ENCODE measurements at regions not wholly inside any gene's neighbourhood (a gene's known extent, or its start where the extent isn't known, plus 50 kb on each side); places are given as distances from the start of the nearest gene placed in this dataset.
A peak's percentile ranks its signal among the peaks of the same experiment; 100 is the strongest.

DNA sequence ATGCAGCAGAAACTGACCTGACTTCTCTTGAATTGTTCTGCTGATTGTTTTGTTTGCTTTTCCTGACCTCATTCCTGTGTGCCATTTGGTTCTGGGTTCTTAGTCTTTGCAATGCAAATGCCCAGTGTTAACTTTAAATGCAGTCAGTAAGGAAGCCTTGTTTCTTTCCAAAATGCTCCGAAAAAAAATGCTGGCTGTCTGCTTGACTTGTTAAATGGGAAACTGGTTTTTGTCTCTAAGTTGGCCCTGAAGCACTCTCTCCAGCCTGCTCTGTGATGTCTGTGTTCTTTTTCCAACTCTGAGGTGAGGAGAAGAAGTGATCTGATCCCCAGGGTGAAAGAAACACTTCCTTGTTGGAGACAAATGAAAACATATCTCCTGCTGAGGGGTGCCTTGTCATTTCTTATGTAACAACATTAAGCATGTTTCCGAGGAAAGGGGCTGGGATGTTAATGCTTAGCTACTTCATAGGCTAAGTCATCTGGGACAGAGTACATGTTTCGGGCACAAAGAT, 256.3 kb upstream of the ADGRL4 start:
- no peak for TF ChIP-seq RAD21 (IDR thresholded peaks at IDR 0.05; ENCODE audit: low read depth)
- no peak for TF ChIP-seq TAF1 (IDR thresholded peaks at IDR 0.05; ENCODE audit: low read depth)
- no peak for TF ChIP-seq TEAD4 (IDR thresholded peaks at IDR 0.05)
- TF ChIP-seq CEBPB (IDR thresholded peaks at IDR 0.05), result no peak
- TF ChIP-seq TCF12 (IDR thresholded peaks at IDR 0.05; ENCODE audit: low read depth), result no peak
- TF ChIP-seq, protein P1, sequence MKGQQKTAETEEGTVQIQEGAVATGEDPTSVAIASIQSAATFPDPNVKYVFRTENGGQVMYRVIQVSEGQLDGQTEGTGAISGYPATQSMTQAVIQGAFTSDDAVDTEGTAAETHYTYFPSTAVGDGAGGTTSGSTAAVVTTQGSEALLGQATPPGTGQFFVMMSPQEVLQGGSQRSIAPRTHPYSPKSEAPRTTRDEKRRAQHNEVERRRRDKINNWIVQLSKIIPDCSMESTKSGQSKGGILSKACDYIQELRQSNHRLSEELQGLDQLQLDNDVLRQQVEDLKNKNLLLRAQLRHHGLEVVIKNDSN (IDR thresholded peaks at IDR 0.05), result no peak
- TF ChIP-seq NFIC (IDR thresholded peaks at IDR 0.05), result no peak
- no peak for TF ChIP-seq EP300 (IDR thresholded peaks at IDR 0.05; ENCODE audit: borderline replicate concordance)
- TF ChIP-seq, protein P2, sequence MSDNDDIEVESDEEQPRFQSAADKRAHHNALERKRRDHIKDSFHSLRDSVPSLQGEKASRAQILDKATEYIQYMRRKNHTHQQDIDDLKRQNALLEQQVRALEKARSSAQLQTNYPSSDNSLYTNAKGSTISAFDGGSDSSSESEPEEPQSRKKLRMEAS (IDR thresholded peaks at IDR 0.05), result no peak
- TF ChIP-seq, protein P3, sequence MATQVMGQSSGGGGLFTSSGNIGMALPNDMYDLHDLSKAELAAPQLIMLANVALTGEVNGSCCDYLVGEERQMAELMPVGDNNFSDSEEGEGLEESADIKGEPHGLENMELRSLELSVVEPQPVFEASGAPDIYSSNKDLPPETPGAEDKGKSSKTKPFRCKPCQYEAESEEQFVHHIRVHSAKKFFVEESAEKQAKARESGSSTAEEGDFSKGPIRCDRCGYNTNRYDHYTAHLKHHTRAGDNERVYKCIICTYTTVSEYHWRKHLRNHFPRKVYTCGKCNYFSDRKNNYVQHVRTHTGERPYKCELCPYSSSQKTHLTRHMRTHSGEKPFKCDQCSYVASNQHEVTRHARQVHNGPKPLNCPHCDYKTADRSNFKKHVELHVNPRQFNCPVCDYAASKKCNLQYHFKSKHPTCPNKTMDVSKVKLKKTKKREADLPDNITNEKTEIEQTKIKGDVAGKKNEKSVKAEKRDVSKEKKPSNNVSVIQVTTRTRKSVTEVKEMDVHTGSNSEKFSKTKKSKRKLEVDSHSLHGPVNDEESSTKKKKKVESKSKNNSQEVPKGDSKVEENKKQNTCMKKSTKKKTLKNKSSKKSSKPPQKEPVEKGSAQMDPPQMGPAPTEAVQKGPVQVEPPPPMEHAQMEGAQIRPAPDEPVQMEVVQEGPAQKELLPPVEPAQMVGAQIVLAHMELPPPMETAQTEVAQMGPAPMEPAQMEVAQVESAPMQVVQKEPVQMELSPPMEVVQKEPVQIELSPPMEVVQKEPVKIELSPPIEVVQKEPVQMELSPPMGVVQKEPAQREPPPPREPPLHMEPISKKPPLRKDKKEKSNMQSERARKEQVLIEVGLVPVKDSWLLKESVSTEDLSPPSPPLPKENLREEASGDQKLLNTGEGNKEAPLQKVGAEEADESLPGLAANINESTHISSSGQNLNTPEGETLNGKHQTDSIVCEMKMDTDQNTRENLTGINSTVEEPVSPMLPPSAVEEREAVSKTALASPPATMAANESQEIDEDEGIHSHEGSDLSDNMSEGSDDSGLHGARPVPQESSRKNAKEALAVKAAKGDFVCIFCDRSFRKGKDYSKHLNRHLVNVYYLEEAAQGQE (IDR thresholded peaks at IDR 0.05; ENCODE audit: low read depth), result no peak
- TF ChIP-seq FOXM1 (IDR thresholded peaks at IDR 0.05; ENCODE audit: borderline replicate concordance, low read depth), result no peak
- TF ChIP-seq CREB1 (IDR thresholded peaks at IDR 0.05; ENCODE audit: low read depth), result no peak
- no peak for TF ChIP-seq ZBTB7A (IDR thresholded peaks at IDR 0.05; ENCODE audit: low read depth)
- TF ChIP-seq YY1 (IDR thresholded peaks at IDR 0.05; ENCODE audit: low read depth), result no peak
- TF ChIP-seq EGR1 (IDR thresholded peaks at IDR 0.05), result no peak

DNA sequence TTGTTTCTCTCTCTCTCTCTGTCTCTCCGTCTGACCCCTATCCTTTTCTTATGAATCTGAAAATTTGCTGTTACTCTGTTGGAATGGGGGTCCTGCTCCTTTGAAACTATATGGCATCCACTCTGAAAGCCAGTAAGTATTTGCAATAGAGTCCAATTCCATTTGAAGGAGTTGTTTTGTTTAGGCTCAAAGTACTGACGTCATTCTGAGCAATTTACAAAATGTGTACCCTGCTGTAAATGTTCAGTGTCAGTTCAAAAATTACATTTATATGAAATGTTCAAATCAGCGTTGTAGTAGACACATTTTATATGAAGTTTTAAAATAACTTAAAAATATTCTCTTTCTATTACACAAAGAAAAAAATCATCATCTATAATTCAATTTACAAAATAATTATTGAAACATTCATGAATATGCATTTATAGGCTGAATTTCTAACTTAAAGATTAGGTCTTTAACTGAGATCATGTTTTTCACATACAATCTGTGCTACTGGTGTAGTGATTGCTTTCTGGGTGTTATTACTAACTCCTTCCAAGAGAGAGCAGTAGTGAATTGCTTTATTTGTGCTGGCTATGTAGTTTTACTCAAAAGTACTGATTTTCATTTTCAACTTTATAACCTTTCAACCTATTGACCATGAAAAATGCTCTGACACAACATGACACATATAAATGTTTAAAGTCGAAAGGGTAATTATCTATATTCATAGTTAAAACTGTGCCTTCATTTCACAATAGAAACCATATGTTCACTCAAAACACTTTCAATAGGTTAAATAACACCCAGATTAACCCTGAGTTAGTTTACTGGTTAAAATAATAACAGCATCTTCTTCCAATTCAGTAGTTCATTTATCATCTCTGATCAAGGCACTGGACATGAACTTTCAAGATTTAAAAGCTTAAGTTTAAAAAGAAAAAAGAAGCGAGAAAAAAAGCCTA, 253.1 kb upstream of the ADGRL4 start:
- TF ChIP-seq CEBPB (IDR thresholded peaks at IDR 0.05) (no peak), RAD21 (IDR thresholded peaks at IDR 0.05; ENCODE audit: low read depth) (peak; percentile 71)

DNA sequence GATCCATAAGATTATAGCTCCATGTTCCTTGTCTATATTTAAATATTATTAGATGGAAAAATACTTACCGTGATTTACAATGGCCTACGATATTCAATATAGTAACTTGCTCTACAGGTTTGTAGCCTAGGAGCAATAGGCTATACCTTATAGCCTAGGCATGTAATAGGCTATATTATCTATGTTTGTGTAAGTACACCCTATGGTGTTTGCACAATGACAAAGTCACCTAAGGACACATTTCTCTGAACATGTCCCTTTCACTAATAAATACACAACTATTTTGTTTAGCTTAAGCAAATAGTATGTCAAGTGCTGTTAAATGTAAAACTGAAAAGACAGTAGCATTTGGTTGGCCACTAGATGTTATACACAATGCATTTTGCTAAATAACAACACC, 248.9 kb upstream of the ADGRL4 start:
- TF ChIP-seq RAD21 (IDR thresholded peaks at IDR 0.05; ENCODE audit: low read depth), result no peak
- TF ChIP-seq FOXM1 (IDR thresholded peaks at IDR 0.05; ENCODE audit: borderline replicate concordance, low read depth), result no peak
- TF ChIP-seq TEAD4 (IDR thresholded peaks at IDR 0.05), result no peak
- TF ChIP-seq CREB1 (IDR thresholded peaks at IDR 0.05; ENCODE audit: low read depth), result no peak
- no peak for TF ChIP-seq ZBTB7A (IDR thresholded peaks at IDR 0.05; ENCODE audit: low read depth)
- TF ChIP-seq NFIC (IDR thresholded peaks at IDR 0.05), result no peak
- TF ChIP-seq, protein P2 (IDR thresholded peaks at IDR 0.05), result no peak
- TF ChIP-seq, protein P1 (IDR thresholded peaks at IDR 0.05), result no peak
- TF ChIP-seq CEBPB (IDR thresholded peaks at IDR 0.05), result no peak
- no peak for TF ChIP-seq EGR1 (IDR thresholded peaks at IDR 0.05)
- no peak for TF ChIP-seq EP300 (IDR thresholded peaks at IDR 0.05; ENCODE audit: borderline replicate concordance)
- TF ChIP-seq YY1 (IDR thresholded peaks at IDR 0.05; ENCODE audit: low read depth), result no peak
- no peak for TF ChIP-seq TAF1 (IDR thresholded peaks at IDR 0.05; ENCODE audit: low read depth)
- no peak for TF ChIP-seq TCF12 (IDR thresholded peaks at IDR 0.05; ENCODE audit: low read depth)
- TF ChIP-seq, protein P3 (IDR thresholded peaks at IDR 0.05; ENCODE audit: low read depth), result no peak

DNA sequence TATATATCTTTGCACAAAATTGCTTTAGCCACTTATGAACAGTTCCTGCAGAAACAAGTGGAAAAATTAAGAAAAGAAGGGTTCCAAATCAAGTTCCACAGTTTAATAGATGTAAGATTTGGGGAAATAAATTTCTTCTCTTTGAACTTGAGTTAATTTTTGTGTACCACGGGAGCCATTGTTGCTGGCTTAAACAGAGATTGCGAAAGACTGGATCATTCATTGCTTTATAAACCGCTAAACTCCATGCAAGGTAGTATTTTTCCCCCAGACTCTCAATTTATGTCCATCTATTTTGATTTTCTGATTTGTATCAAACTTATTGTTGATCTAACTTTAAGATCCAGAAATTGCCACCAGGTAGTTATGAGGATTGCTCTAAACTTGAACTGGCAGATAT, 246.1 kb upstream of the ADGRL4 start:
- no peak for TF ChIP-seq EGR1 (IDR thresholded peaks at IDR 0.05)
- TF ChIP-seq CEBPB (IDR thresholded peaks at IDR 0.05), result peak; percentile 65
- TF ChIP-seq TAF1 (IDR thresholded peaks at IDR 0.05; ENCODE audit: low read depth), result no peak
- TF ChIP-seq CREB1 (IDR thresholded peaks at IDR 0.05; ENCODE audit: low read depth), result no peak
- TF ChIP-seq, protein P2 (IDR thresholded peaks at IDR 0.05), result no peak
- TF ChIP-seq NFIC (IDR thresholded peaks at IDR 0.05), result no peak
- TF ChIP-seq TEAD4 (IDR thresholded peaks at IDR 0.05), result no peak

DNA sequence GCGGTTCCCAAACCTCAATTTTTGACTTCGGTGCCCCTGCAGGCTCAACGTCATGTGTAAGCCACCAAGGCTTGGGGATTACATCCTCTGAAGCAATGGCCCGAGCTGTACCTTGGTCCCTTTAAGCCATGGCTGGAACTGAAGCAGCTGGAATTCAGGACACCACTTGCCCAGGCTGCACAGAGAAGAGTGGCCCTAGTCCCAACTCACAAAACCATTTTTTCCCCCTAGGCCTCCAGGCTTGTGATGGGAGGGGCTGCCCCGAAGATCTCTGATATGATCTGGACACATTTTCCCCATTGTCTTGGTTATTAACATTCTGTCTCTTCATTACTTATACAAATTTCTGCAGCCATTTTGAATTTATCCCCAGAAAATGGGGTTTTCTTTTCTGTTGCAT, 233.3 kb upstream of the ADGRL4 start:
- TF ChIP-seq RAD21 (IDR thresholded peaks at IDR 0.05; ENCODE audit: low read depth), result no peak
- TF ChIP-seq ZBTB7A (IDR thresholded peaks at IDR 0.05; ENCODE audit: low read depth), result no peak
- TF ChIP-seq CREB1 (IDR thresholded peaks at IDR 0.05; ENCODE audit: low read depth), result no peak
